ENCODE measurements at regions not wholly inside any gene's neighbourhood (a gene's known extent, or its start where the extent isn't known, plus 50 kb on each side); places are given as distances from the start of the nearest gene placed in this dataset.

DNA sequence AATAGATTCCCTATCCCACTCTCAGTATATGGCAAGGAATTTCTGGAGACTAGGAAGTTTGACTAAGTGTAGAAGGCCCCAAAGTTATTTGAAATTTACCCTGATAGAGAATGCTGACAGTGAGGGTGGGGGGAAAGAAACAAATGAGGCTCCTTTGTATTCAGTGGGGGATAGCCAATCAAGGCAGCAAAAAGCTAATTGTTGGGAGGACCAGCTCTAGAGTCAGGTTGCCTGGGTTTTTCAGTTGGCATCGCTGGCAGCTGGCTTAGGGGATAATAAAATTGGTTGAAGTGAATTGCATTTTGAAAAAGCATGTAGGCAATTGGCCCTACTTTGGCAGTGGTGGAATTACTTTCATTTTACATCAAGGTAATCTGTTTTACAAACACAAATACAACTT lies 79.4 kb upstream of the STAM2 start:
- POLR2A ChIA-PET, result no interaction called here
- no peaks in the 10 kb centered on the region for H3K4me1 ChIP-seq (ENCODE audit: control insufficient read depth, insufficient read depth, low read length)
- TF ChIP-seq HOXA7 (CRISPR knock-in tag; IDR thresholded peaks at IDR 0.05; ENCODE audit: borderline replicate concordance), result no peak
- TF ChIP-seq, protein P1, sequence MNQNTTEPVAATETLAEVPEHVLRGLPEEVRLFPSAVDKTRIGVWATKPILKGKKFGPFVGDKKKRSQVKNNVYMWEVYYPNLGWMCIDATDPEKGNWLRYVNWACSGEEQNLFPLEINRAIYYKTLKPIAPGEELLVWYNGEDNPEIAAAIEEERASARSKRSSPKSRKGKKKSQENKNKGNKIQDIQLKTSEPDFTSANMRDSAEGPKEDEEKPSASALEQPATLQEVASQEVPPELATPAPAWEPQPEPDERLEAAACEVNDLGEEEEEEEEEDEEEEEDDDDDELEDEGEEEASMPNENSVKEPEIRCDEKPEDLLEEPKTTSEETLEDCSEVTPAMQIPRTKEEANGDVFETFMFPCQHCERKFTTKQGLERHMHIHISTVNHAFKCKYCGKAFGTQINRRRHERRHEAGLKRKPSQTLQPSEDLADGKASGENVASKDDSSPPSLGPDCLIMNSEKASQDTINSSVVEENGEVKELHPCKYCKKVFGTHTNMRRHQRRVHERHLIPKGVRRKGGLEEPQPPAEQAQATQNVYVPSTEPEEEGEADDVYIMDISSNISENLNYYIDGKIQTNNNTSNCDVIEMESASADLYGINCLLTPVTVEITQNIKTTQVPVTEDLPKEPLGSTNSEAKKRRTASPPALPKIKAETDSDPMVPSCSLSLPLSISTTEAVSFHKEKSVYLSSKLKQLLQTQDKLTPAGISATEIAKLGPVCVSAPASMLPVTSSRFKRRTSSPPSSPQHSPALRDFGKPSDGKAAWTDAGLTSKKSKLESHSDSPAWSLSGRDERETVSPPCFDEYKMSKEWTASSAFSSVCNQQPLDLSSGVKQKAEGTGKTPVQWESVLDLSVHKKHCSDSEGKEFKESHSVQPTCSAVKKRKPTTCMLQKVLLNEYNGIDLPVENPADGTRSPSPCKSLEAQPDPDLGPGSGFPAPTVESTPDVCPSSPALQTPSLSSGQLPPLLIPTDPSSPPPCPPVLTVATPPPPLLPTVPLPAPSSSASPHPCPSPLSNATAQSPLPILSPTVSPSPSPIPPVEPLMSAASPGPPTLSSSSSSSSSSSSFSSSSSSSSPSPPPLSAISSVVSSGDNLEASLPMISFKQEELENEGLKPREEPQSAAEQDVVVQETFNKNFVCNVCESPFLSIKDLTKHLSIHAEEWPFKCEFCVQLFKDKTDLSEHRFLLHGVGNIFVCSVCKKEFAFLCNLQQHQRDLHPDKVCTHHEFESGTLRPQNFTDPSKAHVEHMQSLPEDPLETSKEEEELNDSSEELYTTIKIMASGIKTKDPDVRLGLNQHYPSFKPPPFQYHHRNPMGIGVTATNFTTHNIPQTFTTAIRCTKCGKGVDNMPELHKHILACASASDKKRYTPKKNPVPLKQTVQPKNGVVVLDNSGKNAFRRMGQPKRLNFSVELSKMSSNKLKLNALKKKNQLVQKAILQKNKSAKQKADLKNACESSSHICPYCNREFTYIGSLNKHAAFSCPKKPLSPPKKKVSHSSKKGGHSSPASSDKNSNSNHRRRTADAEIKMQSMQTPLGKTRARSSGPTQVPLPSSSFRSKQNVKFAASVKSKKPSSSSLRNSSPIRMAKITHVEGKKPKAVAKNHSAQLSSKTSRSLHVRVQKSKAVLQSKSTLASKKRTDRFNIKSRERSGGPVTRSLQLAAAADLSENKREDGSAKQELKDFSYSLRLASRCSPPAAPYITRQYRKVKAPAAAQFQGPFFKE (tag by site-specific recombination; IDR thresholded peaks at IDR 0.05; ENCODE audit: borderline replicate concordance), result no peak
- TF ChIP-seq ZNF2 (tag by site-specific recombination; IDR thresholded peaks at IDR 0.05), result no peak
- TF ChIP-seq ZNF274 (IDR thresholded peaks at IDR 0.05; ENCODE audit: low read length), result no peak
- TF ChIP-seq ZNF274 (tag by site-specific recombination; IDR thresholded peaks at IDR 0.05; ENCODE audit: borderline replicate concordance), result no peak
- TF ChIP-seq ZFP41 (tag by site-specific recombination; IDR thresholded peaks at IDR 0.05; ENCODE audit: borderline replicate concordance), result no peak
- TF ChIP-seq ZNF354C (tag by site-specific recombination; IDR thresholded peaks at IDR 0.05; ENCODE audit: borderline replicate concordance, low read depth), result no peak
- TF ChIP-seq, protein P2, sequence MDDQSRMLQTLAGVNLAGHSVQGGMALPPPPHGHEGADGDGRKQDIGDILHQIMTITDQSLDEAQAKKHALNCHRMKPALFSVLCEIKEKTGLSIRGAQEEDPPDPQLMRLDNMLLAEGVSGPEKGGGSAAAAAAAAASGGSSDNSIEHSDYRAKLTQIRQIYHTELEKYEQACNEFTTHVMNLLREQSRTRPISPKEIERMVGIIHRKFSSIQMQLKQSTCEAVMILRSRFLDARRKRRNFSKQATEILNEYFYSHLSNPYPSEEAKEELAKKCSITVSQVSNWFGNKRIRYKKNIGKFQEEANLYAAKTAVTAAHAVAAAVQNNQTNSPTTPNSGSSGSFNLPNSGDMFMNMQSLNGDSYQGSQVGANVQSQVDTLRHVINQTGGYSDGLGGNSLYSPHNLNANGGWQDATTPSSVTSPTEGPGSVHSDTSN (CRISPR knock-in tag; IDR thresholded peaks at IDR 0.05), result no peak
- TF ChIP-seq BCL11B (tag by site-specific recombination; IDR thresholded peaks at IDR 0.05; ENCODE audit: low read depth), result no peak
- TF ChIP-seq, protein P3, sequence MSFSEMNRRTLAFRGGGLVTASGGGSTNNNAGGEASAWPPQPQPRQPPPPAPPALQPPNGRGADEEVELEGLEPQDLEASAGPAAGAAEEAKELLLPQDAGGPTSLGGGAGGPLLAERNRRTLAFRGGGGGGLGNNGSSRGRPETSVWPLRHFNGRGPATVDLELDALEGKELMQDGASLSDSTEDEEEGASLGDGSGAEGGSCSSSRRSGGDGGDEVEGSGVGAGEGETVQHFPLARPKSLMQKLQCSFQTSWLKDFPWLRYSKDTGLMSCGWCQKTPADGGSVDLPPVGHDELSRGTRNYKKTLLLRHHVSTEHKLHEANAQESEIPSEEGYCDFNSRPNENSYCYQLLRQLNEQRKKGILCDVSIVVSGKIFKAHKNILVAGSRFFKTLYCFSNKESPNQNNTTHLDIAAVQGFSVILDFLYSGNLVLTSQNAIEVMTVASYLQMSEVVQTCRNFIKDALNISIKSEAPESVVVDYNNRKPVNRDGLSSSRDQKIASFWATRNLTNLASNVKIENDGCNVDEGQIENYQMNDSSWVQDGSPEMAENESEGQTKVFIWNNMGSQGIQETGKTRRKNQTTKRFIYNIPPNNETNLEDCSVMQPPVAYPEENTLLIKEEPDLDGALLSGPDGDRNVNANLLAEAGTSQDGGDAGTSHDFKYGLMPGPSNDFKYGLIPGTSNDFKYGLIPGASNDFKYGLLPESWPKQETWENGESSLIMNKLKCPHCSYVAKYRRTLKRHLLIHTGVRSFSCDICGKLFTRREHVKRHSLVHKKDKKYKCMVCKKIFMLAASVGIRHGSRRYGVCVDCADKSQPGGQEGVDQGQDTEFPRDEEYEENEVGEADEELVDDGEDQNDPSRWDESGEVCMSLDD (tag by site-specific recombination; IDR thresholded peaks at IDR 0.05), result no peak
- TF ChIP-seq SALL2 (tag by site-specific recombination; IDR thresholded peaks at IDR 0.05; ENCODE audit: borderline replicate concordance), result no peak
- no peak for TF ChIP-seq ZNF37A (tag by site-specific recombination; IDR thresholded peaks at IDR 0.05)
- TF ChIP-seq, protein P4, sequence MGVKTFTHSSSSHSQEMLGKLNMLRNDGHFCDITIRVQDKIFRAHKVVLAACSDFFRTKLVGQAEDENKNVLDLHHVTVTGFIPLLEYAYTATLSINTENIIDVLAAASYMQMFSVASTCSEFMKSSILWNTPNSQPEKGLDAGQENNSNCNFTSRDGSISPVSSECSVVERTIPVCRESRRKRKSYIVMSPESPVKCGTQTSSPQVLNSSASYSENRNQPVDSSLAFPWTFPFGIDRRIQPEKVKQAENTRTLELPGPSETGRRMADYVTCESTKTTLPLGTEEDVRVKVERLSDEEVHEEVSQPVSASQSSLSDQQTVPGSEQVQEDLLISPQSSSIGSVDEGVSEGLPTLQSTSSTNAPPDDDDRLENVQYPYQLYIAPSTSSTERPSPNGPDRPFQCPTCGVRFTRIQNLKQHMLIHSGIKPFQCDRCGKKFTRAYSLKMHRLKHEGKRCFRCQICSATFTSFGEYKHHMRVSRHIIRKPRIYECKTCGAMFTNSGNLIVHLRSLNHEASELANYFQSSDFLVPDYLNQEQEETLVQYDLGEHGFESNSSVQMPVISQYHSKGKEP (tag by site-specific recombination; IDR thresholded peaks at IDR 0.05), result no peak
- no peak for TF ChIP-seq ZNF335 (tag by site-specific recombination; conservative IDR thresholded peaks at IDR 0.05)
- no peak for TF ChIP-seq YY2 (tag by site-specific recombination; IDR thresholded peaks at IDR 0.05)
- TF ChIP-seq ZNF791 (tag by site-specific recombination; IDR thresholded peaks at IDR 0.05), result no peak
- TF ChIP-seq ZNF404 (tag by site-specific recombination; IDR thresholded peaks at IDR 0.05), result no peak
- TF ChIP-seq, protein P5, sequence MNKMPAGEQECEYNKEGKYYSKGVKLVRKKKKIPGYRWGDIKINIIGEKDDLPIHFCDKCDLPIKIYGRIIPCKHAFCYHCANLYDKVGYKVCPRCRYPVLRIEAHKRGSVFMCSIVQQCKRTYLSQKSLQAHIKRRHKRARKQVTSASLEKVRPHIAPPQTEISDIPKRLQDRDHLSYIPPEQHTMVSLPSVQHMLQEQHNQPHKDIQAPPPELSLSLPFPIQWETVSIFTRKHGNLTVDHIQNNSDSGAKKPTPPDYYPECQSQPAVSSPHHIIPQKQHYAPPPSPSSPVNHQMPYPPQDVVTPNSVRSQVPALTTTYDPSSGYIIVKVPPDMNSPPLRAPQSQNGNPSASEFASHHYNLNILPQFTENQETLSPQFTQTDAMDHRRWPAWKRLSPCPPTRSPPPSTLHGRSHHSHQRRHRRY (tag by site-specific recombination; IDR thresholded peaks at IDR 0.05), result no peak
- no peak for TF ChIP-seq HOXD13 (CRISPR knock-in tag; IDR thresholded peaks at IDR 0.05; ENCODE audit: borderline replicate concordance)
- no peak for TF ChIP-seq ZBTB17 (tag by site-specific recombination; IDR thresholded peaks at IDR 0.05)
- no peak overlapping the region for H3K27ac ChIP-seq (ENCODE audit: extremely low read depth, low read depth, low read length)
- CTCF ChIA-PET, result no interaction called here
- no peaks in the 10 kb centered on the region for H3K36me3 ChIP-seq (ENCODE audit: control insufficient read depth in 2 of 2, insufficient read depth in 1 of 2, low read length in 2 of 2)
- H3K9me3 ChIP-seq (ENCODE audit: control insufficient read depth, insufficient read depth, low read depth, low read length), result no peaks in the 10 kb centered on the region
- no peak overlapping the region for H3K4me3 ChIP-seq (ENCODE audit: low read depth, low read length)

Data from HEK293 (cell line).